Left lobe of liver (tissue), 2 donors: ENCODE measurements at regions not wholly inside any gene's neighbourhood (a gene's known extent, or its start where the extent isn't known, plus 50 kb on each side); places are given as distances from the start of the nearest gene placed in this dataset.
"Not testable (repeated sequence)": the region's sequence is repeated elsewhere in the genome, so short reads cannot be mapped to it uniquely, and the experiment has no call there.

Experiments used
- ATAC-seq: fragments of 200-7000 bp; cut with Tn5 transposase; one replicate; pipeline ENCODE4 v1.9.1; 2020; ENCODE audit warnings: mild to moderate bottlenecking, moderate library complexity
- DNase-seq: peaks from one replicate; pipeline ENCODE4 v3.0.0-alpha.2; 2020; ENCODE audit warnings: low spot score
- donor health status: DM: no; HTN: no; CAD: no; lungs with moderate emphysema.
- donor health status: DM: no; HTN: yes; CAD: no.

GRCh38 chr13:61493556-61493955 is 77.9 kb upstream of the PCDH20 start:
- not testable (repeated sequence) for DNase-seq, ATAC-seq

GRCh38 chr13:61486496-61486895 is 70.8 kb upstream of the PCDH20 start:
- ATAC-seq (no peak), DNase-seq (no peak)

GRCh38 chr13:61485128-61485765 is 69.6 kb upstream of the PCDH20 start:
- ATAC-seq = no peak
- no peak for DNase-seq

GRCh38 chr13:61477619-61478018 is 62.0 kb upstream of the PCDH20 start:
- no peak for ATAC-seq
- DNase-seq = no peak

- no peak for ATAC-seq
- no peak for DNase-seq
These were observed 55.1 kb upstream of the PCDH20 start for GRCh38 chr13:61470786-61471185.

- ATAC-seq = peak; percentile 69
These were observed 50.6 kb upstream of the PCDH20 start for GRCh38 chr13:61466280-61466679.

More at GRCh38 chr13:61466280-61466679, 50.6 kb upstream of the PCDH20 start:
- DNase-seq = no peak
